ENCODE measurements at regions not wholly inside any gene's neighbourhood (a gene's known extent, or its start where the extent isn't known, plus 50 kb on each side); places are given as distances from the start of the nearest gene placed in this dataset.

DNA sequence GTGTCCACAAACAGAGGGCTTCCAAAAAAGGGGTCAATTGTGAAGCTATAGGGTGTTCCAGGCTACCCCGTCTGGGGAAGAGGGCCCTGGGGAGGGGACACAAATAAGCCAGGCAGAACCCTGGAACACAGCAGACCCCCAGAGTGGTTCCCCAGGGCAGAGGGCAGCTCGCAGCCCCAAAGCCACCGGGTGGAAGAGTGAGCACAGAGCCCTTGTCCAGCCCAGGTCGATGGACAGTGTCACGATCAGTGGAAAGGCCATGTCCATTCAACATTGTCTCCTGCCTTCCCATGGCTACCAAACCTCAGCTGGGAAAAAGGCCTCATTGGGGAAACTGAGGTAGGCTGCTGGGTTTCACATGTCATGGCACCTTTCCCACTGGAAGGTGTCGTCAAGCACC lies 131.4 kb downstream of the DICER1 start:
- no peaks in the 10 kb centered on the region for H3K9me3 Mint-ChIP-seq (ENCODE audit: low read depth, unreplicated experiment)
- H3K4me1 Mint-ChIP-seq (ENCODE audit: low read depth, unreplicated experiment) = no peaks in the 10 kb centered on the region
- intact Hi-C loops (cut with micrococcal nuclease; ENCODE audit: unreplicated experiment) = no loop called here
- H3K36me3 Mint-ChIP-seq (ENCODE audit: insufficient read depth, unreplicated experiment) = no peaks in the 10 kb centered on the region
- no peak overlapping the region for H3K27ac Mint-ChIP-seq (ENCODE audit: unreplicated experiment)
- DNase-seq = no peak
- no peak overlapping the region for H3K4me3 Mint-ChIP-seq (ENCODE audit: low read depth, unreplicated experiment)
- peaks cover 71% of the 10 kb centered on the region for H3K27me3 Mint-ChIP-seq (ENCODE audit: unreplicated experiment)
- CTCF ChIA-PET = no interaction called here
- TF ChIP-seq, protein P1, sequence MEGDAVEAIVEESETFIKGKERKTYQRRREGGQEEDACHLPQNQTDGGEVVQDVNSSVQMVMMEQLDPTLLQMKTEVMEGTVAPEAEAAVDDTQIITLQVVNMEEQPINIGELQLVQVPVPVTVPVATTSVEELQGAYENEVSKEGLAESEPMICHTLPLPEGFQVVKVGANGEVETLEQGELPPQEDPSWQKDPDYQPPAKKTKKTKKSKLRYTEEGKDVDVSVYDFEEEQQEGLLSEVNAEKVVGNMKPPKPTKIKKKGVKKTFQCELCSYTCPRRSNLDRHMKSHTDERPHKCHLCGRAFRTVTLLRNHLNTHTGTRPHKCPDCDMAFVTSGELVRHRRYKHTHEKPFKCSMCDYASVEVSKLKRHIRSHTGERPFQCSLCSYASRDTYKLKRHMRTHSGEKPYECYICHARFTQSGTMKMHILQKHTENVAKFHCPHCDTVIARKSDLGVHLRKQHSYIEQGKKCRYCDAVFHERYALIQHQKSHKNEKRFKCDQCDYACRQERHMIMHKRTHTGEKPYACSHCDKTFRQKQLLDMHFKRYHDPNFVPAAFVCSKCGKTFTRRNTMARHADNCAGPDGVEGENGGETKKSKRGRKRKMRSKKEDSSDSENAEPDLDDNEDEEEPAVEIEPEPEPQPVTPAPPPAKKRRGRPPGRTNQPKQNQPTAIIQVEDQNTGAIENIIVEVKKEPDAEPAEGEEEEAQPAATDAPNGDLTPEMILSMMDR (IDR thresholded peaks at IDR 0.05; ENCODE audit: unreplicated experiment) = no peak
- BruUV-seq (replicated peaks) = no TSS peak

DNA sequence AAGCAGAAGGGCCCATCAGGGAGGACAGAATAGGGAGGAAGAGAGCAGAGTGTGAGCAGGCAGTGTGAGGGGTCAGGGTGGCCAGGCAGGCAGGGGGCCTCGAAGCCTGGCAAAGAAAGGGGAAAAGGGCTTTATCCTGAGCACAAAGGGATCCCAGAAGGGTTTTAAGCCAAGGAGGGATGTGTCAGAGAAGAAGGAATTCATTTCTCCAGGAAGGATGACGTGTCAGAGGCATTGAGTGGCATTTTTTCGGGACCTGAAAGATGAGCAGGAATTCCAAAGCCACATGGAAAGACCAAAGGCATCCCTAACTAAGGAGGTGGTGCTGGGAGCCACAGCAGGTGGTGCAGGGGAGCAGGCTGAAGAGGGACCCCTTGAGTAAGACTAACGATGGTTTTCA lies 132.1 kb downstream of the DICER1 start:
- no peak overlapping the region for H3K27ac Mint-ChIP-seq (ENCODE audit: unreplicated experiment)
- H3K27me3 Mint-ChIP-seq (ENCODE audit: unreplicated experiment) = peaks cover 78% of the 10 kb centered on the region
- no peaks in the 10 kb centered on the region for H3K4me1 Mint-ChIP-seq (ENCODE audit: low read depth, unreplicated experiment)
- H3K36me3 Mint-ChIP-seq (ENCODE audit: insufficient read depth, unreplicated experiment) = no peaks in the 10 kb centered on the region
- TF ChIP-seq, protein P1 (IDR thresholded peaks at IDR 0.05; ENCODE audit: unreplicated experiment) = no peak
- BruUV-seq (replicated peaks) = no TSS peak
- H3K4me3 Mint-ChIP-seq (ENCODE audit: low read depth, unreplicated experiment) = no peak overlapping the region
- intact Hi-C loops (cut with micrococcal nuclease; ENCODE audit: unreplicated experiment) = no loop called here
- no peak for DNase-seq
- no peaks in the 10 kb centered on the region for H3K9me3 Mint-ChIP-seq (ENCODE audit: low read depth, unreplicated experiment)
- CTCF ChIA-PET = no interaction called here

DNA sequence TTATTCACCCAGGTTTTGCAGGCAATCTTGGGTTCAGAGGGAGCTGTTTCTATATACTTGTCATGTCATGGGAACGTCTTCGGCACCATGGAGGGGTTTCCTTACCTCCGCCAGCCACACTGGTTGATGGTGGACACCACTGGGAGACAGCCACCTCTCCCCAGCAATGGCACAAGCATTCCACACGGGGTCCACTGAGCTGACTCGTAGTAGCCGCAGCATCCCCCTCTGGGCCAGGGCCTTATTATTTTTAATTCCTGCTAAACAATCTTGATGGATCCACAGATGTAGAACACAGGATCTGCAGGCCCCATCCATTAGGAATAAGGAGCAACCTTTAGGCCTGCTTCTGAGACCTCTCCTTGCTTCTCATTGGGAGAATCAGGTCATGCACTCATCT lies 132.9 kb downstream of the DICER1 start:
- no peaks in the 10 kb centered on the region for H3K9me3 Mint-ChIP-seq (ENCODE audit: low read depth, unreplicated experiment)

DNA sequence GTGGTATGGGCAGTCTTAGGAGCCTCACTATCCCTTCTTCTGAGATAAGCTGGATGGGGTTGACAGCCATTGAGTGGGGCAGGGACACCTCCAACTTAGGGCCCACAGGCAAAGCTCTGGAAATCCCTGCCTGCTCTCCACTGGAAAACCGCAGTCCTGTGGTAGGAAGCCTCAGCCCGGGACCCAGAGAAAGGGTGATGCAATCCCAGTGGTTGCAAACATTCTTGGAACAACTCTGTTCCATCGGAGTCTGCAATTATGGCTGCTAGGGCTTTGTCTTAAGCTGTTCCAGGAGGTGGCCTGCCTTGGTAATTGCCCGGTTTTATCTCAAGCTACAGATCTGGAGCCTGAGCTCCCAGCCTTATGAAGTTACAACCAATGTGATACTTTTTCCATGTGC lies 133.4 kb downstream of the DICER1 start:
- Mint-ChIP-seq H3K4me3 (ENCODE audit: low read depth, unreplicated experiment) (no peak overlapping the region), H3K4me1 (ENCODE audit: low read depth, unreplicated experiment) (no peaks in the 10 kb centered on the region), H3K9me3 (ENCODE audit: low read depth, unreplicated experiment) (no peaks in the 10 kb centered on the region), H3K27me3 (ENCODE audit: unreplicated experiment) (peaks cover 74% of the 10 kb centered on the region), H3K27ac (ENCODE audit: unreplicated experiment) (no peak overlapping the region), H3K36me3 (ENCODE audit: insufficient read depth, unreplicated experiment) (no peaks in the 10 kb centered on the region)
- BruUV-seq (replicated peaks) = no TSS peak
- CTCF ChIA-PET = no interaction called here
- DNase-seq = no peak
- TF ChIP-seq, protein P1 (IDR thresholded peaks at IDR 0.05; ENCODE audit: unreplicated experiment) = no peak
- intact Hi-C loops (cut with micrococcal nuclease; ENCODE audit: unreplicated experiment) = no loop called here

More for the DNA sequence above, 132.9 kb downstream of the DICER1 start:
- Mint-ChIP-seq H3K4me1 (ENCODE audit: low read depth, unreplicated experiment) (no peaks in the 10 kb centered on the region), H3K36me3 (ENCODE audit: insufficient read depth, unreplicated experiment) (no peaks in the 10 kb centered on the region), H3K27ac (ENCODE audit: unreplicated experiment) (no peak overlapping the region), H3K4me3 (ENCODE audit: low read depth, unreplicated experiment) (no peak overlapping the region), H3K27me3 (ENCODE audit: unreplicated experiment) (peaks cover 79% of the 10 kb centered on the region)
- TF ChIP-seq, protein P1 (IDR thresholded peaks at IDR 0.05; ENCODE audit: unreplicated experiment) = no peak
- intact Hi-C loops (cut with micrococcal nuclease; ENCODE audit: unreplicated experiment) = no loop called here
- CTCF ChIA-PET = no interaction called here
- no peak for DNase-seq
- no TSS peak for BruUV-seq (replicated peaks)

DNA sequence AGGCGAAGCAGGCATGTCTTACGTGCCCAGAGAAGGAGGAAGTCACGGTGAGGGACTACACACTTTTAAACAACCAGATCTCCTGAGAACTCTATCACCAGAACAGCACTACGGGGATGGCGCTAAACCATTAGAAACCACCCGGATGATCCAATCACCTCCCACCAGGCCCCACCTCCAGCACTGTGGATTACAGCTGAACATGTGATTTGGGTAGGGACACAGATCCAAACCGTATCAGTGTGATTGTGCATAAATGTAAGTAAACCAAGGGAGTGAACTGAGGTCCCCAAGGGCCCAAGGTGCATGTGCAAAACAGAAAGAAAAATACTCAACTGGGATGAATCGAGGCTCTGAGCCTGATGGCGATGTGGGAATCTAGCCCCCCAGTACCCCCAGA lies 134.2 kb downstream of the DICER1 start:
- intact Hi-C loops (cut with micrococcal nuclease; ENCODE audit: unreplicated experiment) = no loop called here
- BruUV-seq (replicated peaks) = no TSS peak
- H3K27me3 Mint-ChIP-seq (ENCODE audit: unreplicated experiment) = peaks cover 66% of the 10 kb centered on the region
- H3K4me1 Mint-ChIP-seq (ENCODE audit: low read depth, unreplicated experiment) = no peaks in the 10 kb centered on the region
- TF ChIP-seq, protein P1 (IDR thresholded peaks at IDR 0.05; ENCODE audit: unreplicated experiment) = no peak
- no peak overlapping the region for H3K27ac Mint-ChIP-seq (ENCODE audit: unreplicated experiment)
- CTCF ChIA-PET = no interaction called here
- DNase-seq = no peak
- H3K9me3 Mint-ChIP-seq (ENCODE audit: low read depth, unreplicated experiment) = no peaks in the 10 kb centered on the region
- no peaks in the 10 kb centered on the region for H3K36me3 Mint-ChIP-seq (ENCODE audit: insufficient read depth, unreplicated experiment)
- H3K4me3 Mint-ChIP-seq (ENCODE audit: low read depth, unreplicated experiment) = no peak overlapping the region

Data from Calu3 (cell line).